K562 (cell line): ENCODE measurements at regions not wholly inside any gene's neighbourhood (a gene's known extent, or its start where the extent isn't known, plus 50 kb on each side); places are given as distances from the start of the nearest gene placed in this dataset.
A peak's percentile ranks its signal among the peaks of the same experiment; 100 is the strongest.

ENCODE experiments used
- ARID2 ChIP-seq: fragments of 450-650 bp; IDR thresholded peaks from 2 replicates; pipeline ENCODE4 v1.6.1; 2017; ENCODE audit warnings: antibody characterized with exemption, mild to moderate bottlenecking
- CEBPB ChIP-seq: fragments of 450-650 bp; IDR thresholded peaks from 2 replicates; pipeline ENCODE4 v1.6.1; 2016; ENCODE audit warnings: missing genetic modification characterization, missing compliant biosample characterization
- REST ChIP-seq, 2 experiments: fragments of 450-650 bp; formaldehyde crosslinking in 1 of 2; IDR thresholded peaks; 2 replicates each; pipeline versions ENCODE4 v1.4.0 to v1.6.1; 2014 to 2020; ENCODE audit warnings: mild to moderate bottlenecking in 2 of 2, borderline replicate concordance in 1 of 2, low read depth in 1 of 2
- SMC3 ChIP-seq: conservative IDR thresholded peaks from 2 replicates; pipeline ENCODE4 v1.6.1; 2011; ENCODE audit warnings: low read depth, low read length, improper control_type of control experiment; ENCODE audit not compliant: insufficient read depth
- TCF7 ChIP-seq: sonication (generic); IDR thresholded peaks from 2 replicates; pipeline ENCODE4 v1.6.1; 2016; ENCODE audit warnings: antibody characterized with exemption, borderline replicate concordance
- ZNF445 ChIP-seq: fragments of 250-450 bp; sonication (Bioruptor Pico); IDR thresholded peaks from 2 replicates; pipeline ENCODE4 v1.4.0; 2020; ENCODE audit warnings: low read depth, mild to moderate bottlenecking, moderate library complexity

- no peak for TF ChIP-seq TCF7
- TF ChIP-seq CEBPB (tag), result no peak
- 0 out of 2 replicates have a peak, but pooled peaks have one; percentile 9 for TF ChIP-seq ARID2
- TF ChIP-seq ZNF445 (CRISPR knock-in tag), result no peak
- TF ChIP-seq REST (IDR thresholded peaks at IDR 0.05; ENCODE audit: borderline replicate concordance), result peak; percentile 55; the same call in 1 of the 2 replicates
- no peak for TF ChIP-seq REST (CRISPR knock-in tag; IDR thresholded peaks at IDR 0.05; ENCODE audit: low read depth)
- peak; percentile 11; the same call in 1 of the 2 replicates for TF ChIP-seq SMC3
Measured at GRCh38 chr4:54971474-54971950, 153.9 kb downstream of the KDR start (continued).
